ENCODE measurements at regions not wholly inside any gene's neighbourhood (a gene's known extent, or its start where the extent isn't known, plus 50 kb on each side); places are given as distances from the start of the nearest gene placed in this dataset.

DNA sequence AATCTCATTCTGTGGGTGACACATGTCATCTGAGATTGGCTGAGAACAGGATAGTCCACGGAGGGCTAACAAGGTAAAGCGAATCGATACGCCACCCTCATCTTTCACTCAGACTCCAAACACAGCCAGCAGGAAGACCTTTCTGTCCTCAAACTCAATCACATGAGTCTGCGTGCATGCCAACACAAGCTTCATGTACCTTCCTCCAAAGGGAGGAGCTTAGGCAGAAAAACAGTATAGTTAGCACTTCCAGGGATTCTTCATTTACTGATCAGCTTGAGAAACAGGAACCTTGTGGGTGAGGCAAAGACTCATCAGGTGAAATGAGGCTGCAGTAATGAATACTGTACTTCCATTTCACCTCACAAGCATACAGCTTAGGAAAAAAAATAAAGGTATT, 767.1 kb upstream of the API5 start:
- Mint-ChIP-seq H3K27me3 (ENCODE audit: low read depth) (no peaks in the 10 kb centered on the region), H3K4me3 (ENCODE audit: low read depth) (no peak overlapping the region), H3K27ac (no peak overlapping the region), H3K36me3 (ENCODE audit: low read depth) (no peaks in the 10 kb centered on the region), H3K9me3 (peaks cover 17% of the 10 kb centered on the region), H3K4me1 (ENCODE audit: low read depth) (no peaks in the 10 kb centered on the region)
- intact Hi-C loops (cut with micrococcal nuclease): no loop called here
- no peak for DNase-seq (ENCODE audit: low spot score)

DNA sequence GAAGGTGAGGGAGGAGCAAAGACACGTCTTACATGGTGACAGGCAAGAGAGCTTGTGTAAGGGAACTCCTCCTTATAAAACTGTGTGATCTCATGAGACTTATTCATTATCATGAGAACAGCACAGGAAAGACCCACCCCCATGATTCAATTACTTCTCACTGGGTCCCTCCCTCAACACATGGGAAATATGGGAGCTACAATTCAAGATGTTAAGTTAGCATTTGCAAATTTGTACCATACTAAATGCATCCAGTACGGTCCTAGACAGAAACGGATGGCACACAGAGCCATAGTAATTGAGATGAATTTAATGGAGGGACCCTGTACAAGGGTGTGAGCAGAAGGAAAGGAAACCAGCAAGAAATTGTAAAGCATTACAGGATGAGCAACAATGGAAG, 765.8 kb upstream of the API5 start:
- Mint-ChIP-seq H3K4me1 (ENCODE audit: low read depth) (no peaks in the 10 kb centered on the region), H3K36me3 (ENCODE audit: low read depth) (no peaks in the 10 kb centered on the region), H3K27me3 (ENCODE audit: low read depth) (no peaks in the 10 kb centered on the region), H3K4me3 (ENCODE audit: low read depth) (no peak overlapping the region), H3K9me3 (peaks cover 15% of the 10 kb centered on the region), H3K27ac (no peak overlapping the region)
- intact Hi-C loops (cut with micrococcal nuclease): no loop called here
- DNase-seq (ENCODE audit: low spot score): no peak

DNA sequence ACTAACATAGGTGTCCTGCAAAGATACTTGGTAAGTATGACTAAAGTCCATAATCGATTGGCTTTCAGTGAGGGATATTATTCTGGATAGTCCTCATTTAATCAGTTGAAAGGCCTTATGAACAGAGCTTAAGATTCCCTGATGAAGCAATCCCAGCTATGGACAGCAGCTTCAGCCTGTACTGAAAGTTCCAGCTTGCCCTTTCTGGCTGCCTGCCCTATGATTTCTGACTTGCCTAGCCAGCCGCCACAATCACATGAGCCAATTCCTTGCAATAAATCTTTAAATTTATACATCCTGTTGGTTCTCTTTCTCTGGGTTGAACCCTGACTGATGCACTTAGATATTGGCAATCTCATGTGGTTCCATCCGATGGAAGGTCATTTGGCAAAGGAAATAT, 759.0 kb upstream of the API5 start:
- DNase-seq (ENCODE audit: low spot score): no peak
- Mint-ChIP-seq H3K36me3 (ENCODE audit: low read depth) (no peaks in the 10 kb centered on the region), H3K27ac (no peak overlapping the region), H3K4me3 (ENCODE audit: low read depth) (no peak overlapping the region), H3K4me1 (ENCODE audit: low read depth) (no peaks in the 10 kb centered on the region), H3K9me3 (peaks cover 3% of the 10 kb centered on the region), H3K27me3 (ENCODE audit: low read depth) (no peaks in the 10 kb centered on the region)
- intact Hi-C loops (cut with micrococcal nuclease): no loop called here

DNA sequence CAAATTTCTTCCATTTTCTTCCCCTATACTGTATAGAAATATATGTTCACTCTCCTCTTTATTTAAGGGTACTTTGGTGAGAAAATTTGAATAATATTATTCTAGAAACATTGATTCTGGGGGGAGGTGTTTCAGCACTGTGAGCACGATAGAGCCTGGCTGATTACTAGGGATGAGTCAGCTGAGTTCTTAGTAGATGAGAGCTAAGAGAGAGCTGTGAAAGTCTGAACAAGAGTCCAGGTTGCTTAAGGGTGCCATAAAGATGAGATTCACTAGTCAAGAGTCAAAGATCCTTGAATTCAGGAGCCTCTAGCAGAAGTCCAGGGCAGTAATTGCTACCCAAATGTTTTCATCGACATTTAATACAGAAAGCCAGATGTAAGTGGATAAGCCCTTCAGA, 756.6 kb upstream of the API5 start:
- Mint-ChIP-seq H3K36me3 (ENCODE audit: low read depth) (no peaks in the 10 kb centered on the region), H3K27me3 (ENCODE audit: low read depth) (no peaks in the 10 kb centered on the region), H3K4me1 (ENCODE audit: low read depth) (no peaks in the 10 kb centered on the region), H3K27ac (no peak overlapping the region), H3K9me3 (peaks cover 7% of the 10 kb centered on the region), H3K4me3 (ENCODE audit: low read depth) (no peak overlapping the region)
- DNase-seq (ENCODE audit: low spot score): no peak
- intact Hi-C loops (cut with micrococcal nuclease): no loop called here

DNA sequence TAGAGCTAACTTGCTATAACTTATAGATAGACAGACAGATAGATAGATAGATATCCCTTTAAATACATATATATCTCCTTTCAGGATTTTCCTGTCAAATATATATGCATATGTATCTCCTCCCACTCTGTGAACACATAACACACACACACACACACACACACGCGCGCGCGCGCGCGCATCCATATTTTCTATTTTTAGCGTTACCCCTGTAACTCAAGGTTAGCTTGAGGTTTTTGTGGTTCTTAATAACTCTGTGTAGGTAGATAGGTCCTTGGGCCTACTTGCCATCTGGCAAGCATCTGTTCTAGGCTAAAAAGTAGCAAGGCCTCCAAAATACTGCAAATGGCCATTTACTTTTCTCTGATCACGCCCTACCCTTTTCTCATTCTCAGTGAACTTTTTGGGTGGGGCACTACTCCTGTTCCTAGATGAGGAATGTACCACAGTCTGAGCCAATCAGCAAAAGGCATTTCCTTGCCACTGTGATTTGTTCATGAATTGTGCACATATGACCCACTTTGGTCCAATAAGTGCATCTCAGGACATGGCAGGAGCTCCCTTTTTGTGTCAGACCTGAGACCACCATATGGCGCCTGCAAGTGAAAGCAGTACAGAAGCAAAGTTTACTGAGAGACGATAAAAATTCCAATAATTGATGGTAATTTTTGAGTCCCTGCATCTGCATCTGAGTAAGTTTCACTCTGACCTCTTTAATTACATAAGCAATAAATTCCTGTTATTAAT, 740.5 kb upstream of the API5 start:
- Mint-ChIP-seq H3K27ac (no peak overlapping the region), H3K4me1 (ENCODE audit: low read depth) (no peaks in the 10 kb centered on the region), H3K36me3 (ENCODE audit: low read depth) (no peaks in the 10 kb centered on the region), H3K4me3 (ENCODE audit: low read depth) (no peak overlapping the region), H3K27me3 (ENCODE audit: low read depth) (no peaks in the 10 kb centered on the region), H3K9me3 (peaks cover 45% of the 10 kb centered on the region)
- DNase-seq (ENCODE audit: low spot score): no peak
- intact Hi-C loops (cut with micrococcal nuclease): no loop called here

DNA sequence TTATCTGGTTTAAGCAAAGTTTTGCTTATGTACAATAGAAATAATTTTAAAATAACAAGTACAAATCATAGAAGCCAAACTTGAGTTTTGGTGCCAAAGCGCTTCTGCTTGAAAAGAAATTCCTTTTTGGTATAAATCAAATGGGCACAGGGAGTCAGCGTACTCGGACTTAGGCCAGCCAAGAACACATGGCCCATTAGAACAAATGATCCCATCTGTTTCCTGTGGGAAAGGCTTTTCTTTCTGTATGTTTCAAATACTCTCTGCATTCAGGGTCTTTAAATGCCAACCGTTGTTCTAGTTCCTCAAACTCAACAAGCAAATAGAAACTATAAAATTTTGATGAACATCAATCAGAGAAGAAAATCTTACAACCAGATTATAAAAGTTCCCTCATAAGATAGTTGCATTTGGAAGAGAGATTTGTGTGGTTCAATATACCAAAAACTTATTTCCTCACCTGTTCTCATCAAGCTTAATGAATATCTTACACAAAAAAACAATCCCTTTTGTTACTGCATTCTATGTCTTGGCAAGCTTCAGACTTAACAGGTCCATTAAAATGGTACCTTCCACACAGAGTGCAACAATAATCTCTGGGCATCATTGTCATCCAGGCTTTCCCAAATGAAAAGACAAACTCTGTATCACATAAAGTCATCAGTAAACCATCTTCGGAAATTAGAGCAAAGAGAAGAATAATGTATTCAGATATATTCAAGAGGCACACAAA, 739.8 kb upstream of the API5 start:
- intact Hi-C loops (cut with micrococcal nuclease): no loop called here
- H3K4me1 Mint-ChIP-seq (ENCODE audit: low read depth): no peaks in the 10 kb centered on the region

DNA sequence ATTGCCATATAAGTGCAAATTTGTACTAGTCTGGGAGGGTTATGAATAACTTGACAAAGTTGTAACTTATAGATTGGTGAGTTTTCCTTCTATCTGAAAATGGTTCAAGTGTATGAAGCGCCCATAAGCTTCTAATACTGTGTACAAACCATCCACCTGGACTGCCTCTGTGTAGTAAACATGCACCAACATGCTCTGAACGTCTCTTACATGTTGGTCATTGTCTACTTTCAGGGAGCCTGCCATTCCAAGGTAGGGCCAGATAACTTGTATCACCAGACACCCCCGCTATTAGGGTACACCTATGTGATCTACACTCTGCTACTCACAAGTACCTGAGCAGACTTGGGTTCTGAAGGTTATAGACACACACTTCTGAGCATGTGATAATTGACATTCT, 735.5 kb upstream of the API5 start:
- peaks cover 32% of the 10 kb centered on the region for H3K9me3 Mint-ChIP-seq
- intact Hi-C loops (cut with micrococcal nuclease): no loop called here
- no peak overlapping the region for H3K27ac Mint-ChIP-seq
- no peaks in the 10 kb centered on the region for H3K27me3 Mint-ChIP-seq (ENCODE audit: low read depth)
- H3K4me1 Mint-ChIP-seq (ENCODE audit: low read depth): no peaks in the 10 kb centered on the region
- H3K4me3 Mint-ChIP-seq (ENCODE audit: low read depth): no peak overlapping the region
- H3K36me3 Mint-ChIP-seq (ENCODE audit: low read depth): no peaks in the 10 kb centered on the region
- DNase-seq (ENCODE audit: low spot score): no peak

More for the DNA sequence above, 739.8 kb upstream of the API5 start:
- no peak overlapping the region for H3K27ac Mint-ChIP-seq
- H3K4me3 Mint-ChIP-seq (ENCODE audit: low read depth): no peak overlapping the region
- H3K9me3 Mint-ChIP-seq: peaks cover 38% of the 10 kb centered on the region
- DNase-seq (ENCODE audit: low spot score): no peak
- H3K27me3 Mint-ChIP-seq (ENCODE audit: low read depth): no peaks in the 10 kb centered on the region
- no peaks in the 10 kb centered on the region for H3K36me3 Mint-ChIP-seq (ENCODE audit: low read depth)

DNA sequence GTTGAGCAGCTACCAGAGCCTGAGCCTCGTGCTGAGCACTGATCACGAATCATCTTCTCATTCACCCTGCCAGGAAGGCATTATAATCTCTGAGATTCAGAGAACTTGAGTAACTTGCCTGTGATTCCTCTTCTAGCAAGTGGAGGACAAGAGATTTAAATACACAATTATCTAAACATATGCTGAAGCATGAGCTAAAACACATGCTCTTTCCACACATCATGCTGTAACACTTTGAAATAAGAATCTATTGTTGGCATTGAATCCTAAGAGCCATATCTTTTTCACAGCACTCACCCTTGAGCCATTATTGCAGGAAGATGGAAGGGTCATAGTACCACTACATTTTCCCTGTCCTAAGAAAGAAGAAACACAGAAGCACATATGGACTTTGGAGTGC, 722.5 kb upstream of the API5 start:
- no peak for DNase-seq (ENCODE audit: low spot score)
- Mint-ChIP-seq H3K36me3 (ENCODE audit: low read depth) (no peaks in the 10 kb centered on the region), H3K27ac (no peak overlapping the region), H3K4me3 (ENCODE audit: low read depth) (no peak overlapping the region), H3K4me1 (ENCODE audit: low read depth) (no peaks in the 10 kb centered on the region), H3K9me3 (peaks cover 10% of the 10 kb centered on the region), H3K27me3 (ENCODE audit: low read depth) (no peaks in the 10 kb centered on the region)
- intact Hi-C loops (cut with micrococcal nuclease): no loop called here

DNA sequence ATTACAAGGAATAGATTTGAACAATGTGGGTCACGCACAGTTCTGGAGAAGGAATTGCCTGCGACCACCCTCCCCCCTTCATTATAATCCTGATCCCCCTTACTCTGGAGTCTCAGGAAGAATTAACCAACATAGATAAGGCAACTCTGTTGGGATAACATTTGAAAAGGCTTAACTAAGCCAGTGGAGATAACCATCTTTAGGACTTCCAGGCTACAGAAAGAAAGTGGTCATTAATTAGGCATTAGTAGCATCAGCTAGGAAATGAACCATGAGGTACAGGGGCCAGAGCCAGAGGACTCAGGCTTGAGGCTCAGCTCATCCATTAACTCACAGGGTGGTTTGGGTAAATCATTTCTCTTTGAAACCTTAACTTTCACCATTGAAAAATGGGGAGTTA, 720.0 kb upstream of the API5 start:
- no peak for DNase-seq (ENCODE audit: low spot score)
- Mint-ChIP-seq H3K27me3 (ENCODE audit: low read depth) (no peaks in the 10 kb centered on the region), H3K4me1 (ENCODE audit: low read depth) (no peaks in the 10 kb centered on the region), H3K9me3 (peaks cover 14% of the 10 kb centered on the region), H3K36me3 (ENCODE audit: low read depth) (no peaks in the 10 kb centered on the region), H3K27ac (no peak overlapping the region), H3K4me3 (ENCODE audit: low read depth) (no peak overlapping the region)
- intact Hi-C loops (cut with micrococcal nuclease): no loop called here

DNA sequence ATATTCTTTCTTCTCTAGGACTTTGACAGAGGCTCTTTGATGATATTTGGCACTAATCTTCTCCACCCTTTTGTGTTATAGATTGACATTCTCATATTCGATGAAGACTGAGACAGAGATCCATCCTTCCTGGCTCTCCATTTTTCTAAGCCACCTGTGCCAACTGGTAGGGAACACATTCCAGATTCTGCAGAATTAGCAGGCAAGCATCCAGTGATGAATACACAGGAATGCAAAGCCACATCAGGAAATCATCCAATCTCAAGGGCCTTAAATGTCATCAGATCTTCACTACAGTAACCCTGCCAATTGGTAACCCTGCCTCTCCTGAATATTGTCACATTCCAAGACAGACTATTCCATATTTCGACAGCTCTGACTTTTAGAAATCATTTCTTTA, 718.4 kb upstream of the API5 start:
- Mint-ChIP-seq H3K36me3 (ENCODE audit: low read depth) (no peaks in the 10 kb centered on the region), H3K4me1 (ENCODE audit: low read depth) (no peaks in the 10 kb centered on the region), H3K27ac (no peak overlapping the region), H3K4me3 (ENCODE audit: low read depth) (no peak overlapping the region), H3K27me3 (ENCODE audit: low read depth) (no peaks in the 10 kb centered on the region), H3K9me3 (peaks cover 14% of the 10 kb centered on the region)
- intact Hi-C loops (cut with micrococcal nuclease): no loop called here
- DNase-seq (ENCODE audit: low spot score): no peak

DNA sequence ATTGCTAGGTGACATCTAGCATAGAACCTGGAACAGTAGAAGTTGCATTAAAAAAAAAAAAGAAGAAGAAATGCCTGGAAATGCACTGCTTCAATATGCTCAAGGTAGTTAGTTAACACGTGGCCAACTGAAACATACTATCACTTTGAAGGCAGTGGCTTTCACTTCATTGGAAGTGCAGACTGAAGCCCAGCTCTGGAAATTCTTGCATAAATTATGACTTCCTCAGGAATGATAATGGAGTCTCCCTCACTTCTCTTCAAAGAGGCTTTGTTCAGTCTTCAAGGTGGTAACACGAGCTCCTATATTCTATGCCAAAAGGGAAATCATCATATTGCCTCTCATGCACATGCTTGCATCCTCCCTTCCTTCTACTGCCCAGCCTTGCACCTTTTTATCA, 715.9 kb upstream of the API5 start:
- Mint-ChIP-seq H3K4me3 (ENCODE audit: low read depth) (no peak overlapping the region), H3K27ac (no peak overlapping the region), H3K27me3 (ENCODE audit: low read depth) (no peaks in the 10 kb centered on the region), H3K9me3 (peaks cover 14% of the 10 kb centered on the region), H3K4me1 (ENCODE audit: low read depth) (no peaks in the 10 kb centered on the region), H3K36me3 (ENCODE audit: low read depth) (no peaks in the 10 kb centered on the region)
- DNase-seq (ENCODE audit: low spot score): no peak
- intact Hi-C loops (cut with micrococcal nuclease): no loop called here

DNA sequence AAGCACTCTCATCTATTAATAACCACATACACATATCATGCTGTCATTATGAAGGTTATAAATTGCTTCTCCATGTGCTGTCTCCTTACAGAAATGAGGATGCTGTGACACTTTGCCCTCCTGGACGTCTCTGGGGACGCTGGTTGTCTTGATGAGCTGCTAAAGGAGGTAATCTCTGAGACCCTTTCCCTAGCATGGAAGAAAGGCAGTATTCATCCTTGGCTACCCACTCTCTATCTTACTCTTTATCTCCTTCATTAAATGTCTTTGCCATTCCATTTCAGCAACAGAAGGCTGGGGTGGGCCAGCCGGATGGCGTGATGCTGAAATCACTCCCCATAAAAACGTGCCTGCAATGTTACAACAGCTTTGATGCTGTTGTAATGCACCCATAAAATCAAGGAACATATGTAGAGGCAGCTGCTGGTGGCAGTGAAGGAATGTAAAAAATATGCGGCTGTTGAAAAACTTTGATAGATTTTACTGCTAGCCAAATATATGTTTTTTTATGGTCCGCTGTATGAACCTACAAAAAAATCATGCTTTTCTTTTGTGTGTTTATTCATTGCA, 715.1 kb upstream of the API5 start:
- no peaks in the 10 kb centered on the region for H3K27me3 Mint-ChIP-seq (ENCODE audit: low read depth)
- H3K4me3 Mint-ChIP-seq (ENCODE audit: low read depth): no peak overlapping the region
- H3K36me3 Mint-ChIP-seq (ENCODE audit: low read depth): no peaks in the 10 kb centered on the region
- DNase-seq (ENCODE audit: low spot score): no peak
- intact Hi-C loops (cut with micrococcal nuclease): no loop called here
- peaks cover 18% of the 10 kb centered on the region for H3K9me3 Mint-ChIP-seq
- no peaks in the 10 kb centered on the region for H3K4me1 Mint-ChIP-seq (ENCODE audit: low read depth)
- no peak overlapping the region for H3K27ac Mint-ChIP-seq

DNA sequence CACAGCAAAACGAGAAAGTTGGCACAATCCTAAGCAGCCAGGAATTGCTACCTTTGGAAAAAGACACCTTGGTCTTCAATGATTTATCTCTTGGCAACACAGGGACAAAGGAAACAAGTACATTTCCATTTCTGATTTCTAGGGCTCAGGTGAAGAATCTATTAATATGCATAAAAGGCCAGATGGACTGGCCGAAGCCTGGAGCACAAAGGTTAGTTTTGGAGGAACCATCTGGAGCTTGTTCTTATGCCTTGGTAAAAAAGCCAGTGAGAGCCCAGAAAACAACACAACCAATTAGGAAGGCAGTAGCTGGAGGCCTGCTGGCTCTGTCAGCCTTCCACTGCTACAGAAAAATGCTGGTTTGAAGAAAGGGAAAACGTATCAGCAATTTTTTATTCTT, 713.5 kb upstream of the API5 start:
- Mint-ChIP-seq H3K4me3 (ENCODE audit: low read depth) (no peak overlapping the region), H3K27me3 (ENCODE audit: low read depth) (no peaks in the 10 kb centered on the region), H3K9me3 (peaks cover 20% of the 10 kb centered on the region), H3K27ac (no peak overlapping the region), H3K4me1 (ENCODE audit: low read depth) (no peaks in the 10 kb centered on the region), H3K36me3 (ENCODE audit: low read depth) (no peaks in the 10 kb centered on the region)
- intact Hi-C loops (cut with micrococcal nuclease): no loop called here
- no peak for DNase-seq (ENCODE audit: low spot score)

Data from activated T-helper 2 cell treated with anti-CD3 and anti-CD28 coated beads, Interferon-gamma antibody, Interleukin-2, Interleukin-4, amounts not matched to agents 10 μg/mL and 5 μg/mL and 100 μg/mL, durations not matched to agents 14 hours and 24 hours and 36 hours (primary cell).